NCI-H510A (cell line): ENCODE measurements at regions not wholly inside any gene's neighbourhood (a gene's known extent, or its start where the extent isn't known, plus 50 kb on each side); places are given as distances from the start of the nearest gene placed in this dataset.

Experiments used
- DNase-seq: peaks from one replicate; lab custom pipeline; 2025; lab: John Stamatoyannopoulos, UW

DNA sequence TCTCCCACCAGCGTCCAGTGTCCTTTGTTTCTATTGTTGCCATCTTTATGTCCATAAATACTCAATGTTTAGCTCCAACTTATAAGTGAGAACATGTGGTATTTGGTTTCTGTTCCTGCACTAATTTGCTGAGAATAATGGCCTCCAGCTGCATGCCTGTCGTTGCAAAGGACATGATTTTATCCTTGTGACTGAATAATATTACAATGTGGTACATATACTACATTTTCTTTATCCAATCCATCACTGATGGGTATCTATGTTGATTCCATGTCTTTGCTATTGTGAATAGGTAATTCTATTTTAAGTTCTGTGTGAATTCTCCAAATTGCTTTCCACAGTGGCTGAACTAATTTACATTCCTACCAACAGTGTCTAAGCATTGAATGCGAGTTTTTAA lies 578.6 kb upstream of the CA10 start:
- no peak for DNase-seq

DNA sequence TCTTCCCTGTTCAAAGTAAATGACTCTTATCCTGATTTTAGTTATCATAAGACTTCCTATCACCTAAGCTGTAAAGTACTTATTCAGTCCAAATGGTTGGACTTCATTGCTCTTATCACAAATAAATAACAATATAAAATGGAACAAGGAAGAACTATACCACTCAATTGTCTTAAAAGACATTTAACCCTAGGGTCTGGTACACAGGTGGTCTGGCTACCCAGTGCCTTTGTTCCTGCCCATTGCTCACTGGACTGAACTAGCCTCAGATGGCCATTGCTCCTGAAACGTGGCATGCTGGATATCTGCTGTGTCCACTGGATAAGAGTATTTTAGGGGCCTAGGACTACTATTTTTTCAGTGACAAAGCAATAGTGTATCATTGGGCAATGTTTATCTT lies 574.3 kb upstream of the CA10 start:
- no peak for DNase-seq

DNA sequence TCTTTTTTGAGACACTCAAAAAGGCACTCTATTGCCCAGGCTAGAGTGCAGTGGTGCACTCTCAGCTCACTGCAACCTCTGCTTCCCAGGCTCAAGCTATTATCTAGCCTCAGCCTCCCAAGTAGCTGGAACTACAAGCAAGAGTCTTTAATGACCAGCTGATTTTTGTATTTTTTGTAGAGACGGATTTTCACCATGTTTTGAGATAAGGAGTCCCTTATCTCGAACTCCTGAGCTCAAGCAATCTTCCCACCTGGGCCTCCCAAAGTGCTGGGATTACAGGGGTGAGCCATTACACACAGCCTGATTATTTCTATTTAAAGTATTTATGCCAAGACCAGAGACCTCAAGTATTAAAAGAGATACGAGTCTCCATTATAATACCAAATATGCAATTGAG lies 566.1 kb upstream of the CA10 start:
- no peak for DNase-seq

DNA sequence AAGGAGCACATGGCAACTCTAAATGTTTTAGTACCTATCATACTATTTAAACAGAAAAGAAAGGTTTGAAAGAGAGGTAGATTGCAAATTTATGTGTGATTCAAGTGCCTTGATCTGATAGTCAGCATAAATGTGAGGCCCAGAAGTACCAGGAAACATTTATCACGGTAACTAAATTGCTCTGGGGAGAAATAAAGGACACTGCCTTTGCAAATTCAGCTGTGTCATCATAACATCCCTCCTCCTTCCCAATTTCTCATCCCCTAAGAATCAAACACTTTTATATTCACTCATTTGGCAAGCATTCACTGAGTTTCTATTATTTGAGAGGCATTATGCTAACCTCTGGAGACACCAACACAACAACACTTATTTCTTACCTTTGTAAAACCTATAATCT lies 563.4 kb upstream of the CA10 start:
- DNase-seq = no peak

DNA sequence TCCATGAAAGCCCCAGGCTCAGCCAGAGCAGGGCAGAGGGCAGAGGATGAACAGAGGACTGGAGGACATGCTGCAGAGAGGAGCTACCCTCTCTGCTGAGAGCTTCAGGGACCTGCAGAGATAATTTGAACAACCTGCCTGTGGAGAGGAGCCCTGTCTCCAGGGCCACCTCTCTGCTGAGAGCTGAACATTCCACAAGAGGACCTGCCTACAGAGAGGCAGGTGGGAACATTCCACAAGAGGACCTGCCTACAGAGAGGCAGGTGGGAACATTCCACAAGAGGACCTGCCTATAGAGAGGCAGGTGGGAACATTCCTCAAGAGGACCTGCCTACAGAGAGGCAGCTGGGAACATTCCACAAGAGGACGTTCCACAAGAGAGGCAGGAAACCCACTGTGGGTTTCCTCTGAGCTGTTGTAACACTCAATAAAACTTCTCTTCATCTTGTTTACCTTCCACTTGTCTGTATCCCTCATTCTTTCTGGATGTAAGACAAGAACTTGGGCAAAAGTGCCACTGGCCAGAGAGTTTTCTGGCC lies 551.9 kb upstream of the CA10 start:
- DNase-seq = no peak

DNA sequence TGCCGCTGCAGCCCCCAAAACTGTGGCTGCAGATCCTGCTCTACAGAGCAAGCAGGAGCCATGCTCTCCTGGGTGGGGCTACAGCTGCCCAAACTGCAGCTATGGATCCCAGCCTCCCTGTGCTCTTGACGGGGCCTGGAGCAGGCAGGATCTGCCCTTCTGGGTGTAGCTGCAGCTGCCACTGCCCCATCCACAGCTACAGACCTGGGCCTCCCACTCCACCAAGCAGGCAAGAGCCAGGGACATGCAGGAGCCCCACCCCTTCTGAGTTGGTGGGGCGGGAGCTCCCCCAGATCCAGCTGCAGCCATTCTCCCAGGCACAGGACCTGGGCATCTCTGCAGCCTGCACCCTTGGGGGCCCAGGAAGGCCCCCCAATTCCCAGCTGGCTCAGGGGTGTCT lies 551.2 kb upstream of the CA10 start:
- no peak for DNase-seq

DNA sequence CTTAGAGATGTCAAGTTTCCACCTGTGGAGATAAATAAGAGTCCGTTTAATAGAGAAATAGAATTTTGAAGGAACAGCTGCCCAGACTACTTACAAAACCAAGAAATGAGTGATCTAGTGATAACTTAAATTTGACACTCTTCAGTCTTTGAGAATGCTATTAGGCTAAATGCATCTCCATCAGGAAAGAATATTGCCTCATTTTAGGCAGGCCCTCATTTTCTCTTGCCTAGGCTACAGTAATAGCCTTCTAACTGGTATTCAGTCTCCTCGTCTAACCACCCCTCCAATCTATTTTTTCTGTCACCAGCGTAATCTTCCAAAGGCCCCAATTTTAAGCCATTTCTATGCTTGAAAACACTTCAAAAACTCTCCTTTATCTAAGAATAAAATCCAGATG lies 537.8 kb upstream of the CA10 start:
- DNase-seq = no peak

DNA sequence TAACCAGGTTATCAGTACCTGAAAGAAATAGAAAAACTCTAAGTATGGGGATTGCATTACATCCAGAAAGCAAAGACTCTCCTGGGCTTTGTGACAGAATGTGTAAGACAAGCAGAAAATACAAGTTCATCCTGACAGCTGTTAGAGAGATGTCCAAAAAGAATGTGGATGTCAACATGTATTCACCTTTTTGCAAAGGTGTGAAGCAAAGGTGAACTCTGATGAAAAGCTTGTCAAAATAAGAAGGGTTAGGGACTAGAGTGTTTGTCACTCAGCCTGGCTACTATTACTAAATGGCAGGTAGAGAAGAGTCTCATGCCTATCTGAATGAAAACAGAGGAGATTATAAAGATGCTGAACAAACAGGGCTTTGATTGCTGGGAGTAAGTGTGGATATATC lies 527.6 kb upstream of the CA10 start:
- DNase-seq = no peak

DNA sequence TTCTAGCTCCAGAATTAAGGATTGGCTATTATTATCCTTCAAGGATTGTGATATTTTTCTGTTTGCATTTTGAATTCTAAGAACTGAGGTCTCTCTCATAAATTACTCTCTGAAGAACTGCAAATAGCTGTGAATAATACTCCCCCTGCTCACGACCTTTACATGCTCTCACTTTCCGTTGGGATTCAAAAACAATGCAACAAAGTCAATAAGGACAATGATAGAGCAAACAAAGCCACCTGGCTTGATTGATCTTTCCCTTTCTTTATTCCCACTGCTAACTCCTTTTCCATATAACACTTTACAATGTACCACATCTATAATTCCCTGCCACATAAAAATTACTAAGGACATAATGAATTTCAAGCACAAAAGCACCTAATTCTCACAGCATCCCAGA lies 523.0 kb upstream of the CA10 start:
- DNase-seq = peak; percentile 49

DNA sequence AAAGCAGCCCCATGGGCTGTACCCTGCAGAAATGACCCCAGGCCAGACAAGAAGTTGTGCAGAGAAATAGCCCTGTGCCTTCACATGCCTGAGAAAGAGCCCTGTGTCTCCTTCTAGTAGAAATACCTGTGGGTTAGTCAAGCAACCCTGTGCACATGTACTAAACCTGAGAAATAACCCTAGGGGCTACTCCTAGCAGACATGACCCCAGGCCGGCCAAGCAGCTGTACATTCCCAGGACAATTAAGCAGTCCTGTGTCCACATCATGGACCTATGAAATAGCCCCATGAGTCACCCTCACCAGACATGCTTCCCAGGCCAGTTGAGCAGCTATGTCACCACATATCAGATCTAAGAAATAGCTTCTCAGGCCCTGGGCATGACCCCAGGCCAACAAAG lies 519.7 kb upstream of the CA10 start:
- DNase-seq = no peak

DNA sequence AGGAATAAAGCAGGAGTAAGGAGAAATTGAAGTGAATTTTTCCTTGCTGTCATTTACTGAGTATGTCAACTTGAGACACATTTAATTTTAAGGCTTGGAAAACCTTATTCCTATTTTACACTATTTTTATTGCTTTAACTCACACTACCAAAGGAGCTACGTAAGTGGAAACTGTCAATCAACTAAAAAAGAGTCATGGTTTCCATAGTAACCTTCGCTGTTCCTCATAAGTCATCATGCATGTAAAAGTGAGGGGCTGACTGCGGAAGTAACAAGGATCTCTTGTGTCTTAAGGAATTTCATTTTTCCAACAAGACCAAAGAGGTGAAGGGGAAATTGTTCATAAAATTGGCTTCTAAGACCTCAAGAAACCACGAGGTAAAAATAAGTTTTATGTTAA lies 516.2 kb upstream of the CA10 start:
- DNase-seq = no peak

DNA sequence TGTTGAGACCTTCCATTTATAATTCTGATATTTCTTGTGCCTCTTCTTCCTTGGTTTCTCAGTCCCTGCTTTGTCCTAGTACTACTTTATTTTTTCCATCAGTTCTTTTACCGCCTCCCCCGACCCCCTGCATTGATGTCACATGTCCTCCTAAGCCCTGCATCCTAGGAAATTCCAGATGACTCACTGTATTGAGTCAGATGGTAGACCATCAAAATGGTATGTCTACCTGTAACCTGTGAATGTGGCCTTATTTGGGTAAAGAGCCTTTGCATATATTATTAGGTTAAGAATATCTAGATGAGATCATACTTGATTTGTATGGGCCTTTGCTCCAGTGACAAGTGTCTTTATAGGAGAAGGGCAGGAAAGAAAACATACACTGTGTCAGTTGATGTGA lies 515.3 kb upstream of the CA10 start:
- no peak for DNase-seq

DNA sequence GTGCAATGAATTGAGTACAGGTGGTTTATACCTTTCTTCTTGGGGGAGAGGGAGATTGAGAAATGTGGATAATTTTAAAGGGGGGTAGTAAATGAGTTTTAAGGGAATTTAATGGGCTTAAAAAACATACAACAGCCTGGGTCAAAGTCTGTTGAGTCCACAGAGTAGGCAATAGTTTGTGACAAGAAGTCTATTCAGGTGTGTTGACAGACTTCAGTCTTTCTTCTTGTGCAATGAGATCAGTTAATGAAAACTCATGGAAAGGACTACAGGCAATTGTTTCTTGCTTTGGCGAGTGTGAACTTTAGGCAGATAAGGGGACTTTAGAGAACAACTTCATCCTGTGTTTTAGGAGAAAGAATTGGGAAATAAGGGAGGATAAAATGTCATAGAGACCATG lies 507.8 kb upstream of the CA10 start:
- DNase-seq = no peak

DNA sequence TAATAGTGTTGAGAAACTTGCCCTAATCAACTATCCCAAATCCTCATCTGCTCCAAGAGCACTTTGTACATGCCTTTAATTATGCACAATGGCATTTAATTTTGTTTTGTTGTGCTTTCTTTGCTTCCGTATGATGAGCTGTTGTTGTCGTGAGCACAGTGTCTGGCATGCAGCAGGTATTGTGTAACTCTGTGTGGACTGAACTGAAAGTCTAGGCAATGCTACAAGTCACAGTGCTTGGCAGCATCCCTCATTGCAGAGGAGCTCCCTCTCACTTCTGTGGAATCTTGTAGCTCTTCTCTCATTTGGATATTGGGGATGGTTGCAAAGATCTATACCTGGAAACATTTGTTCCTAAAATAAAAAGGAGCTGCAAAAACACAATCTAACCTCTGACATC lies 502.2 kb upstream of the CA10 start:
- no peak for DNase-seq

DNA sequence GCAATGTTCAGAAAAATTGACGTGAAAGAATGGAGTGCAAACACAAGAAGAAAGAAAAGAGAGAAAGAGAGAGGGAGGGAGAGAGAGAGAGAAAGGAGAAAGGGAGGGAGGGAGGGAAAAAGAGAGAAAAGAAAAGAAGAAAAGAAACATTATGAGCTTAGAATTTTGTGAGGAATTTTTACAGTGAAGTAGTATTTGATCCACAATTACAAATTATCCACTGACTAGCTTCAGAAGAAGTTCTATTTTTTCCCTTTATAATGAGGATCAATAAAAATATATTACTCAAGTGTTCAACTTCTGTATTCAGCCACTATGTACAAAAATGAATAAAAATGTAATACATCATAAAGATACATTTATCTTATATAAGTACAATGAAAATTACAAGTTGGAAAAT lies 494.5 kb upstream of the CA10 start:
- no peak for DNase-seq

DNA sequence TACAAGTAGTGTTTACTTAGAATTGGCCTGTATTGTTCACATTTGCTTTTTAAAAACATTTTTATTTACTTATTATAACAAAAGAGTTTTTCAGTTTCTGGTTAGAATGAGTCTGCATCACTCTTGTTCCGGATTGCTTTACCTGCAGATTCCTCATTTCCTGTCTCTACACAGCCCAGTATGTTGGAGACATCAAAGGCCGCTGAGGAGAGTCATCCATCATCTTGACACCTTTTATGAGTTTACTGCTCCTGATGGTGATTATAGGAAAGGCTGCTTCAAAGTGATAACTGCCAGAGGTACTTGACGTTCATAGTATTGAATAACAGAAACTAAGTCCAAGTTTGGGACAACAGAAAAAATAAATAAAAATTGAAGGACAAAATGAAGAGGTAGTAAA lies 490.5 kb upstream of the CA10 start:
- DNase-seq = peak; percentile 81

DNA sequence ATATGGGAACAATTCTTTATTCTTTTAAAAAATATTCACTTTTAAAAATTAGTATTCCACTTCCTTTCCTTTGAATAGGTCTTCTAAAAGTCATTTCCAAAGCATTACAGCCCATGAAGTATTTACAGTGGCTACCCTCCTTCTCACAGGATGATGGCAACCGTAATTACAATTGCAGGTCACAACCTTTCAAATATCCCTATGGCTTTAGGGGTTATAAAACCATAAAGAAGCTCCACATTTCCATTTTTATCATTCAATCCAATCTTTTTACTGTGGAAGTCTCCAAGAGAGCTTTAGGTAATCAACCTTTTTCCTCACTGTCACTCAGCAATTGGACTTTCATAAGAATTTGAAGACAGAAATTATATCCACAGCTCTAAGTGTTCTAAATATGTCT lies 488.9 kb upstream of the CA10 start:
- DNase-seq = no peak

DNA sequence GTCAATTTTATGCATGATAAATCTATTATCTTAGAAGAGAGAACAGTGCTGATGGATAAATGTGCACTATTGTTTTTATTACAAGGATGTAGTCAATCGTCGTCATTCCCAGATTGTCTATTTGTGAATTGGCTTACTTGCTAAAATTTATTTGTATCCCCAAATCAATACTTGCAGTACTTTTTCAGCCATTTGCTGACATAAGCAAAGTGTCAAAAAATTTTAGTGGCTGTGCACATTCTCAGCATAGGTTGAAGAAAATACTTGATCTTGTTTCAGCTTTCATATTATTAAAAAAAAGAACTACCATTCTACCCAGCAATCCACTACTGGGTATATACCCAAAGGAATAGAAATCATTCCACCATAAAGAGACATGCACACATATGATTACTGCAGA lies 477.9 kb upstream of the CA10 start:
- no peak for DNase-seq

DNA sequence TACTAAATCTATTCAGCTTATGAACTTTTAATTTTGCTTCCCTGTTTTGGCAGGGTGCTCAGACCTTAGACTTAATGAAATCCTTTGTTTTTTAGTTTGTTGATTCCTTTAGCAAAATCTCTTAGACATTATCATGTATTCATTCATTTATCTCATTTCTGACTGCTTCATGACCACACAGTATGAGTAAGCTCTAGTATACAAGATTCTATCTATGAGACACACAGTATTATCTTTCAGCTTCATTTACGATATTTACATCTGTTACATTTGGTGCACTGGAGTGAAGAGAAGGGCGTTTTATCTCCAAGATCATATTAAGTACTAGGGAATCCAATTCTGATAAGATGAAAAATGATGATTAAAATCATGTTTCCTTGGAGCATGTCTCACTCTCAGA lies 448.1 kb upstream of the CA10 start:
- no peak for DNase-seq

DNA sequence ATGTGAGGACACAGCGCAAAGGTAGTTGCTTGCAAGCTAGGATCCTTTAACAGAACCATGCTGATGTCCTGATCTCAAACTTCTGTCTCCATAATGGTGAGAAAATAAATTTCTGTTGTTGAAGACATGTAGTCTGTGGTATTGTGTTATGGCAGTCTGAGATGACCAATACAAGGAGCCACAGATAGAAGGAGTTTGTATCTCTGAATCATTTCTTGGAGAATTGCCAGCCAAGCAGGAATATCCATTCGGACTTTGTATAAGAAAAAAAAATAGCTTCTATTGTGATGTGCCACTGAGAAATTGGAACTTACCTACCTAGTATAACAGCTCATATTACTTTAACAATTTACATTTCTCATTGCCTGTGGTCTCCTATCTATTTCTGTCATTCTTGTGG lies 447.6 kb upstream of the CA10 start:
- no peak for DNase-seq

DNA sequence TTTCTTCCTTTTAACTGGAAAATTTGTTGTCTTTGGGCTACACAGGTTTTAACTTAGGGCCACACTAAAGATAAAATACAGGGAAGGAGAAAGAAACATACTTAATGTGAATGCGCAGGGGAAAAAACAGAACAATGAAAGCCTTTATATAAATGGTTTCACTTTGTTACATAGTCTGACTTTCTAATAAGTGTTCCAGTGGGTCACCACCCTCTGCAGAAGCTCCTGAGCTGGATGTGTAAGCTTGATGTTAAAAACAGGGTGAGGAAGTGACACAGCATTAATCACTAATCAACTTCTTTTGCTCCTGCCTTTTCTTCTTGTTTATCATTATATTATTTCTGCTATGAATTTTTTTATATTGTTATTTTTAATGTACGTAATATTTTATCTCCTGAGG lies 445.6 kb upstream of the CA10 start:
- no peak for DNase-seq

DNA sequence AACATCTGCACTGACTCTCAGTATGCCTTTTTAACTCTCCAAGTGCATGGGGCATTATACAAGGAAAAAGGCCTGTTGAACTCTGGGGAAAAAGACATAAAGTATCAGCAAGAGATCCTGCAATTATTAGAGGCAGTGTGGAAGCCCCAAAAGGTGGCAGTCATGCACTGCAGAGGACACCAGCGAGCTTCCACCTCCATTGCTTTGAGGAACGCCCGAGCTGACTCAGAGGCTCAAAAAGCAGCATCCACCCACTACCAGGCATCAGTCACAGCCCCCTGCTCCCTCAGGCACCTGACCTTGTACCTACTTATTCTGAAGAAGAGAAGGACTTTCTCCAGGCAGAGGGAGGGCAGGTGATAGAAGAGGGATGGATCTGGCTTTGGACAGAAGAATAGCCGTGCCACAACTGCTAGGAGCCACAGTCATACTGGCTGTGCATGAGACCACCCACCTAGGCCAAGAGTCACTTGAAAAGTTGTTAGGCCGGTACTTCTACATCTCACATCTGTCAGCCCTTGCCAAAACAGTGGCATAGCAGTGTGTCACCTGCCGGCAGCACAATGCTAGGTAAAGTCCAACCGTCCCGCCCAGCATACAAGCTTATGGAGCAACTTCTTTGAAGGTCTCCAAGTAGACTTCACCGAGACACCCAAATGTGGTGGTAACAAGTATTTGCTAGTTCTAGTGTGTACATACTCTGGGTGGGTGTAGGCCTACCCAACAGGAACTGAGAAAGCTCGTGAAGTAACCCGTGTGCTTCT lies 439.1 kb upstream of the CA10 start:
- peak; percentile 81 for DNase-seq

DNA sequence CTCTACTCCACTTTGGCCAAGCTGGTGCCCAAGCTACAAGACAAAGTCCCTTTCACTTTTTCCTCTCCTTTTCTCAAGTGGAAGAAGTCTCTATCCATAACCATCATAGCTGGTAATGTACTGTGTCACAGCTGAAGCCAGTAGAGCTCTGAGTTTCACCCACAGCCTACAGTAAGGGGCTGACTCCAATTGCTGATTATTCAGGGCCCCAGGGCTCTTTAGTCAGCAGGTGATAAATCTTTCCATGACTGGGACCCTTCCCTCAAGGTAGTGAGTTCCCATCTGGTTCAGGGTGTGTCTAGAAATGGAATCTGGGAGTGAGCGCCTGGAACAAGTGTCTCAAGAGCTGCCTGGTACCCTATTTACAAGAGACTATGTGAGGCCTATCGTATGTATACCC lies 436.0 kb upstream of the CA10 start:
- no peak for DNase-seq

DNA sequence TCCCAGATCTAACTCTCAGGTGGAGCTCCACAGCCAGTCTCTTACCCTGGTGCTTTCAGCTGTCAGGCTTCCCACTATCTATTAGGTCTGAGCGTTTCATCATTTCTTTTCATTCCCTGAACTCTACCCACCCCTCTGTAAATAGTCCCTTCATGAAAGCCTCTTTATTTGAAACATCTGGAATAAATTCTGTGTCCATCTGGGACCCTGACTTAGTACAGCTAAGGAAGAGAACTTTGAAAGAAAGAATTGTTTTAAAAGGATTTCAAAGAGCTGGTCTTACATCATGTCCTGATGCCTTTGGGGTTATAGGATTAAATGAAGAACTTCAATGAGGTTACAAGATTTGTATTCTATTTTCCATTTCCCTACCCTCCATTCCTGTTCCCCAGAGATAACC lies 388.5 kb upstream of the CA10 start:
- DNase-seq = no peak
